PFSK-1 (cell line): ENCODE measurements at regions not wholly inside any gene's neighbourhood (a gene's known extent, or its start where the extent isn't known, plus 50 kb on each side); places are given as distances from the start of the nearest gene placed in this dataset.

ENCODE experiments used
- FOXP2 ChIP-seq: optimal IDR thresholded peaks from 2 replicates; pipeline ENCODE3; 2011; ENCODE audit warnings: borderline replicate concordance, control low read depth, inconsistent platforms; ENCODE audit not compliant: insufficient read depth; ENCODE audit errors: extremely low read length, extremely low read depth
- POLR2AphosphoS5 ChIP-seq: IDR thresholded peaks from 2 replicates; pipeline ENCODE4 v1.6.1; 2012; ENCODE audit warnings: low read depth, mild to moderate bottlenecking, control low read depth, low read length, moderate library complexity
- REST ChIP-seq, 2 experiments: IDR thresholded peaks; 2 replicates each; pipeline versions ENCODE4 v1.6.1 to v1.8.0; 2011 to 2012; ENCODE audit warnings: low read depth in 2 of 2, low read length in 2 of 2, control low read depth in 1 of 2, inconsistent platforms in 1 of 2, mild to moderate bottlenecking in 1 of 2, moderate library complexity in 1 of 2; ENCODE audit not compliant: insufficient read depth in 1 of 2
- SIN3A ChIP-seq: IDR thresholded peaks from 2 replicates; pipeline ENCODE4 v1.6.1; 2012; ENCODE audit warnings: mild to moderate bottlenecking, low read length, moderate library complexity, borderline replicate concordance; ENCODE audit not compliant: insufficient read depth
- TAF1 ChIP-seq: IDR thresholded peaks from 2 replicates; pipeline ENCODE4 v1.6.1; 2012; ENCODE audit warnings: low read length, control low read depth, borderline replicate concordance; ENCODE audit not compliant: insufficient read depth

DNA sequence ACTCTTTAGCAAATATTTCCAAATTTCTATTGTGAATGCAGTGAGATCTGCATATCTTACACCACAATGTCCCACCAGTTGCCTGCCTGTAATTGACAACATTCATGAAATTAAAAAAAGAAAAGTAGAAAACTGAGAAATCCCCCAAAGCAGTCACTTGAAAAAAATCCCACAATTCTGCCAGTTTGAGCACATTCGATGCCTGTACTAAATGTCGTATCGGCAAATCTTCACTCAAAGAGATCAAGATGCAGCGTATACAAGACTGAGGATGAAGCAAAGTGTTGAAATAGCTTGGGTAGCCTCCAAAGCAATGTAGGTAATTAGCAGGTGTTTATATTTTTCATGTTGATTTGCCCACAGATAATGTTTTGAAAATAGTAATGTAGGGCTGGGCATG is 186.7 kb upstream of the ZEB2 start:
- TF ChIP-seq REST (IDR thresholded peaks at IDR 0.05; ENCODE audit: insufficient read depth in 1 of 2, low read depth in 2 of 2, low read length in 2 of 2) (no peak), FOXP2 (no peak), SIN3A (no peak), TAF1 (no peak), POLR2AphosphoS5 (no peak)

- no peak for TF ChIP-seq FOXP2
- no peak for TF ChIP-seq POLR2AphosphoS5
- TF ChIP-seq SIN3A = no peak
- no peak for TF ChIP-seq REST (IDR thresholded peaks at IDR 0.05; ENCODE audit: insufficient read depth in 1 of 2, low read depth in 2 of 2, low read length in 2 of 2)
- TF ChIP-seq TAF1 = no peak
Observed at GRCh38 chr2:144705328-144706245, 185.7 kb upstream of the ZEB2 start.

DNA sequence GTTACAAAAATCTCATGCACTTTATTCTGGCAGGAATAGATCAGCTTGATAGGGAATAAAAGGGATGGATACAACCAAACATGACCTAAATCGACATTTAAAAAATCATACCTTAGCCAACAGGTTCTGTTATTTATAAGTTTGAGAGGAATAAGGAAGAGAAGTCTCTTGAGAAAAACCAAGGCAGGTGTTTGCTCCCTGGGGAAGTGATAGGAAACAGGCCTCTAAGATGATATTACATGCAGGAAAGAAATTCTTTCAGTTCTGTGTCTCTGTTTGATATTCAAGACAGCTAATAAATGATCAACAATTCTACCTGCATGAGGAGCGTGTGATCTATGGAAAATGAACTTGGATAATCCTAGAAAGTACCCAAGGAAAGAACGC is 184.8 kb upstream of the ZEB2 start:
- no peak for TF ChIP-seq SIN3A
- TF ChIP-seq POLR2AphosphoS5 = no peak
- TF ChIP-seq FOXP2 = no peak
- no peak for TF ChIP-seq REST (IDR thresholded peaks at IDR 0.05; ENCODE audit: insufficient read depth in 1 of 2, low read depth in 2 of 2, low read length in 2 of 2)
- no peak for TF ChIP-seq TAF1

GRCh38 chr2:144703852-144704708 is 184.2 kb upstream of the ZEB2 start:
- no peak for TF ChIP-seq SIN3A
- no peak for TF ChIP-seq FOXP2
- no peak for TF ChIP-seq REST (IDR thresholded peaks at IDR 0.05; ENCODE audit: insufficient read depth in 1 of 2, low read depth in 2 of 2, low read length in 2 of 2)
